HepG2 (cell line): ENCODE measurements at regions not wholly inside any gene's neighbourhood (a gene's known extent, or its start where the extent isn't known, plus 50 kb on each side); places are given as distances from the start of the nearest gene placed in this dataset.
"Not testable (repeated sequence)": the region's sequence is repeated elsewhere in the genome, so short reads cannot be mapped to it uniquely, and the experiment has no call there.

Source experiments
- ATAC-seq: fragments of 200-7000 bp; cut with Tn5 transposase; 3 replicates; pipeline ENCODE4 v1.9.1; 2020; ENCODE audit warnings: mild to moderate bottlenecking, moderate library complexity
- BruUV-seq: library from RNA; stranded (reverse); fragments of 400-500 nt; replicated peaks from 2 replicates; lab custom pipeline; 2021; lab: Mats Ljungman, UMichigan
- CTCF ChIA-PET: fragments of 300-600 bp; formaldehyde crosslinking; extraction: SDS; loops from one replicate; lab custom pipeline; 2021; ENCODE audit warnings: low total read pairs, inconsistent platforms, low intra/inter-chr PET ratio; lab: Yijun Ruan, JAX
- POLR2A ChIA-PET: fragments of 350-600 bp; sonication (Branson Sonifier 250); formaldehyde crosslinking; loops from one replicate; lab custom pipeline; 2020; ENCODE audit warnings: antibody characterized with exemption, inconsistent platforms; lab: Yijun Ruan, JAX
- DNase-seq: peaks from one replicate; pipeline ENCODE4 v3.0.0-alpha.2; 2015; ENCODE audit warnings: low spot score
- FAIRE-seq: peaks from 3 replicates; lab custom pipeline; 2011; peaks lifted over from hg19 to GRCh38; lab: Jason Lieb, UNC
- H2AFZ ChIP-seq: one replicate; pipeline ENCODE4 v1.6.1; 2011; ENCODE audit warnings: low read length, inconsistent platforms
- H3K27ac ChIP-seq: fragments of 300-600 bp; 3 replicates; pipeline ENCODE4 v1.8.0; 2011; ENCODE audit warnings: mixed run types, mild to moderate bottlenecking, mixed read lengths, low read length, inconsistent platforms; ENCODE audit not compliant: insufficient read depth; ENCODE audit errors: extremely low read length
- H3K27me3 ChIP-seq, 2 experiments: fragments of 200-600 bp in 1 of 2; 2 replicates in 1 of 2; 3 replicates in 1 of 2; pipeline versions ENCODE4 v1.6.0 to v1.8.0; 2011; ENCODE audit warnings: low read length in 2 of 2, mild to moderate bottlenecking in 2 of 2, moderate library complexity in 2 of 2, inconsistent platforms in 1 of 2; ENCODE audit not compliant: insufficient read depth in 2 of 2, control insufficient read depth in 1 of 2
- H3K36me3 ChIP-seq, 2 experiments: fragments of 200-600 bp in 1 of 2; replicated peaks in 1 of 2; 2 replicates in 1 of 2; 3 replicates in 1 of 2; pipeline versions ENCODE4 v1.5.1 to v1.8.0; 2011; ENCODE audit warnings: low read length in 2 of 2, inconsistent platforms in 1 of 2; ENCODE audit not compliant: insufficient read depth in 2 of 2, control insufficient read depth in 1 of 2
- H3K4me1 ChIP-seq: 2 replicates; pipeline ENCODE4 v1.5.1; 2012; ENCODE audit warnings: low read length, inconsistent platforms; ENCODE audit not compliant: insufficient read depth
- H3K4me2 ChIP-seq: 2 replicates; pipeline ENCODE4 v1.6.0; 2011; ENCODE audit warnings: low read depth, low read length, inconsistent platforms
- H3K4me3 ChIP-seq, 3 experiments: fragments of 200-600 bp in 1 of 3; sonication (generic), shearing (Covaris generic) in 1 of 3; replicated peaks in 1 of 3; 2 replicates each; pipeline ENCODE4 v1.5.1; 2011 to 2016; ENCODE audit warnings: low read length in 3 of 3, inconsistent platforms in 2 of 3, low read depth in 2 of 3, mild to moderate bottlenecking in 2 of 3, control low read depth in 1 of 3, mixed read lengths in 1 of 3; ENCODE audit not compliant: insufficient read depth in 1 of 3
- H3K79me2 ChIP-seq: one replicate; pipeline ENCODE4 v1.6.1; 2011; ENCODE audit warnings: low read length, inconsistent platforms; ENCODE audit not compliant: insufficient read depth
- H3K9ac ChIP-seq: 2 replicates; pipeline ENCODE4 v1.6.0; 2011; ENCODE audit warnings: mild to moderate bottlenecking, low read depth, low read length, inconsistent platforms; ENCODE audit not compliant: insufficient read depth
- H3K9me3 ChIP-seq: 2 replicates; pipeline ENCODE4 v1.5.1; 2012; ENCODE audit warnings: mild to moderate bottlenecking, low read length
- H4K20me1 ChIP-seq: 2 replicates; pipeline ENCODE4 v1.6.0; 2011; ENCODE audit warnings: inconsistent platforms, mild to moderate bottlenecking, low read length, moderate library complexity; ENCODE audit not compliant: insufficient read depth
- CENPX ChIP-seq: sonication (generic); formaldehyde crosslinking; IDR thresholded peaks from 2 replicates; pipeline ENCODE4 v1.9.0; 2021; ENCODE audit warnings: mild to moderate bottlenecking, missing genetic modification reagents, moderate library complexity
- HOMEZ ChIP-seq: IDR thresholded peaks from 2 replicates; pipeline ENCODE4 v1.6.1; 2016; ENCODE audit warnings: low read depth
- PBX3 ChIP-seq: sonication (generic); formaldehyde crosslinking; IDR thresholded peaks from 2 replicates; pipeline ENCODE4 v1.8.1; 2023; ENCODE audit warnings: missing genetic modification reagents, inconsistent platforms, borderline replicate concordance
- SOX6 ChIP-seq, 2 experiments: fragments of 450-650 bp in 1 of 2; sonication (generic) in 1 of 2; formaldehyde crosslinking in 1 of 2; IDR thresholded peaks; 2 replicates each; pipeline versions ENCODE4 v1.4.0 to v1.6.1; 2017 to 2020; ENCODE audit warnings: antibody characterized with exemption in 1 of 2, mild to moderate bottlenecking in 1 of 2, missing genetic modification reagents in 1 of 2
- ZNF282 ChIP-seq: fragments of 450-650 bp; IDR thresholded peaks from 2 replicates; pipeline ENCODE4 v1.6.1; 2018; ENCODE audit not compliant: partially characterized antibody
- WGBS: methylation state at CpG from one replicate; pipeline ENCODE4 v1.1.6; 2017; ENCODE audit warnings: low lambda C conversion rate; 5-methylcytosine and 5-hydroxymethylcytosine counted together
- in situ Hi-C: cut with HindIII; loops from 2 replicates; pipeline ENCODE4 v1.10.0; 2017; ENCODE audit warnings: low pct_unique_long_range_greater_than_20kb; ENCODE audit not compliant: extremely low pct_ligation_motif_present
- intact Hi-C: fragments of 100-400 bp; cut with micrococcal nuclease; formaldehyde crosslinking; loops from one replicate; pipeline ENCODE4 v1.10.0; 2022; ENCODE audit not compliant: unreplicated experiment

- TF ChIP-seq HOMEZ (CRISPR knock-in tag), result no peak
- TF ChIP-seq PBX3 (CRISPR knock-in tag), result no peak
- TF ChIP-seq CENPX (CRISPR knock-in tag), result no peak
- no peak for TF ChIP-seq SOX6 (IDR thresholded peaks at IDR 0.05)
- TF ChIP-seq SOX6 (CRISPR knock-in tag; IDR thresholded peaks at IDR 0.05), result no peak
- TF ChIP-seq ZNF282, result no peak
Measured at GRCh38 chr3:147246906-147247305, 159.4 kb downstream of the ZIC4 start (continued).

GRCh38 chr3:147245638-147246037, 160.7 kb downstream of the ZIC4 start:
- H3K9ac ChIP-seq, ATAC-seq, H2AFZ ChIP-seq, H3K4me3 ChIP-seq, in situ Hi-C loops, CTCF ChIA-PET, H3K79me2 ChIP-seq, DNase-seq, FAIRE-seq, H4K20me1 ChIP-seq, POLR2A ChIA-PET, H3K4me1 ChIP-seq, BruUV-seq, H3K36me3 ChIP-seq, H3K27me3 ChIP-seq, H3K4me2 ChIP-seq, H3K27ac ChIP-seq, intact Hi-C loops, H3K9me3 ChIP-seq: not testable (repeated sequence)
- WGBS, result 32% methylated on average over 5 of the region's 34 CpGs

- H3K79me2 ChIP-seq, H3K4me3 ChIP-seq, H4K20me1 ChIP-seq, FAIRE-seq, H3K9me3 ChIP-seq, H2AFZ ChIP-seq, POLR2A ChIA-PET, H3K9ac ChIP-seq, H3K4me1 ChIP-seq, H3K27me3 ChIP-seq, BruUV-seq, intact Hi-C loops, in situ Hi-C loops, DNase-seq, H3K27ac ChIP-seq, H3K36me3 ChIP-seq, CTCF ChIA-PET, ATAC-seq, H3K4me2 ChIP-seq: not testable (repeated sequence)
- WGBS, result 68% methylated on average over 6 of the region's 10 CpGs
Measured at GRCh38 chr3:147245022-147245421, 161.3 kb downstream of the ZIC4 start.
